DND-41 (cell line): ENCODE measurements at regions not wholly inside any gene's neighbourhood (a gene's known extent, or its start where the extent isn't known, plus 50 kb on each side); places are given as distances from the start of the nearest gene placed in this dataset.

Experiments
- ATAC-seq: fragments of 200-7000 bp; cut with Tn5 transposase; 3 replicates; pipeline ENCODE4 v1.9.1; 2021; ENCODE audit warnings: low read depth; ENCODE audit not compliant: insufficient read depth
- DNase-seq: peaks from one replicate; pipeline ENCODE4 v3.0.0-alpha.2; 2020
- H2AFZ ChIP-seq: 2 replicates; pipeline ENCODE4 v1.6.0; 2012; ENCODE audit warnings: low read depth, low read length
- H3K27ac ChIP-seq: 2 replicates; pipeline ENCODE4 v1.5.1; 2012; ENCODE audit warnings: low read length, inconsistent platforms
- H3K27me3 ChIP-seq: fragments of 200-600 bp; sonication (generic); 2 replicates; pipeline ENCODE4 v1.6.0; 2012; ENCODE audit warnings: low read length, mild to moderate bottlenecking, inconsistent platforms; ENCODE audit not compliant: insufficient read depth, poor library complexity
- H3K36me3 ChIP-seq: 2 replicates; pipeline ENCODE4 v1.5.1; 2012; ENCODE audit warnings: low read length, inconsistent platforms; ENCODE audit not compliant: insufficient read depth
- H3K4me1 ChIP-seq: 2 replicates; pipeline ENCODE4 v1.5.1; 2012; ENCODE audit warnings: mild to moderate bottlenecking, low read length; ENCODE audit not compliant: insufficient read depth
- H3K4me2 ChIP-seq: 2 replicates; pipeline ENCODE4 v1.6.0; 2012; ENCODE audit warnings: mild to moderate bottlenecking, moderate library complexity, low read length, inconsistent platforms; ENCODE audit not compliant: insufficient read depth
- H3K4me3 ChIP-seq, 2 experiments: fragments of 200-600 bp in 1 of 2; shearing (Covaris generic) in 1 of 2; 2 replicates each; pipeline ENCODE4 v1.5.1; 2012 to 2016; ENCODE audit warnings: inconsistent platforms in 2 of 2, low read length in 2 of 2, mild to moderate bottlenecking in 2 of 2, low read depth in 1 of 2, moderate library complexity in 1 of 2
- H3K79me2 ChIP-seq: 2 replicates; pipeline ENCODE4 v1.6.0; 2012; ENCODE audit warnings: low read length, inconsistent platforms; ENCODE audit not compliant: insufficient read depth
- H3K9ac ChIP-seq: 2 replicates; pipeline ENCODE4 v1.6.0; 2012; ENCODE audit warnings: low read depth, mild to moderate bottlenecking, inconsistent platforms, low read length, moderate library complexity
- H3K9me3 ChIP-seq: 2 replicates; pipeline ENCODE4 v1.5.1; 2012; ENCODE audit warnings: low read length, moderate library complexity, mild to moderate bottlenecking, inconsistent platforms; ENCODE audit not compliant: insufficient read depth, severe bottlenecking
- H4K20me1 ChIP-seq: 2 replicates; pipeline ENCODE4 v1.6.0; 2012; ENCODE audit warnings: low read length; ENCODE audit not compliant: insufficient read depth
- CTCF ChIP-seq: IDR thresholded peaks from 2 replicates; pipeline ENCODE4 v1.5.1; 2012; ENCODE audit warnings: borderline replicate concordance, low read length, moderate library complexity, mild to moderate bottlenecking; ENCODE audit not compliant: poor library complexity, severe bottlenecking; ENCODE audit errors: extremely low read depth
- EZH2 ChIP-seq: IDR thresholded peaks from 3 replicates; pipeline ENCODE4 v1.6.1; 2012; ENCODE audit warnings: borderline replicate concordance, low read depth, mild to moderate bottlenecking, moderate library complexity, low read length, inconsistent platforms; ENCODE audit not compliant: severe bottlenecking

- no peaks in the 10 kb centered on the region for H3K79me2 ChIP-seq
- ATAC-seq (no peak), DNase-seq (no peak)
- H3K27me3 ChIP-seq = no peaks in the 10 kb centered on the region
- H3K4me1 ChIP-seq = no peaks in the 10 kb centered on the region
- no peak overlapping the region for H3K27ac ChIP-seq
- TF ChIP-seq CTCF (no peak), EZH2 (no peak)
- H4K20me1 ChIP-seq = no peaks in the 10 kb centered on the region
- no peaks in the 10 kb centered on the region for H3K36me3 ChIP-seq
- H2AFZ ChIP-seq = no peak overlapping the region
- no peak overlapping the region for H3K4me2 ChIP-seq
- H3K9ac ChIP-seq = no peak overlapping the region
- H3K4me3 ChIP-seq = no peak overlapping the region
- H3K9me3 ChIP-seq = no peaks in the 10 kb centered on the region
Observed at GRCh38 chr5:149435660-149436059, 56.6 kb upstream of the IL17B start.

GRCh38 chr5:149435015-149435376, 55.9 kb upstream of the IL17B start:
- no peaks in the 10 kb centered on the region for H3K4me1 ChIP-seq
- H3K36me3 ChIP-seq = no peaks in the 10 kb centered on the region
- no peak overlapping the region for H3K4me2 ChIP-seq
- no peak overlapping the region for H3K4me3 ChIP-seq
- ATAC-seq (no peak), DNase-seq (no peak)
- H4K20me1 ChIP-seq = no peaks in the 10 kb centered on the region
- H3K27me3 ChIP-seq = no peaks in the 10 kb centered on the region
- no peak overlapping the region for H2AFZ ChIP-seq
- H3K79me2 ChIP-seq = no peaks in the 10 kb centered on the region
- no peak overlapping the region for H3K27ac ChIP-seq
- H3K9ac ChIP-seq = no peak overlapping the region
- H3K9me3 ChIP-seq = no peaks in the 10 kb centered on the region
- TF ChIP-seq EZH2 (no peak), CTCF (no peak)

DNA sequence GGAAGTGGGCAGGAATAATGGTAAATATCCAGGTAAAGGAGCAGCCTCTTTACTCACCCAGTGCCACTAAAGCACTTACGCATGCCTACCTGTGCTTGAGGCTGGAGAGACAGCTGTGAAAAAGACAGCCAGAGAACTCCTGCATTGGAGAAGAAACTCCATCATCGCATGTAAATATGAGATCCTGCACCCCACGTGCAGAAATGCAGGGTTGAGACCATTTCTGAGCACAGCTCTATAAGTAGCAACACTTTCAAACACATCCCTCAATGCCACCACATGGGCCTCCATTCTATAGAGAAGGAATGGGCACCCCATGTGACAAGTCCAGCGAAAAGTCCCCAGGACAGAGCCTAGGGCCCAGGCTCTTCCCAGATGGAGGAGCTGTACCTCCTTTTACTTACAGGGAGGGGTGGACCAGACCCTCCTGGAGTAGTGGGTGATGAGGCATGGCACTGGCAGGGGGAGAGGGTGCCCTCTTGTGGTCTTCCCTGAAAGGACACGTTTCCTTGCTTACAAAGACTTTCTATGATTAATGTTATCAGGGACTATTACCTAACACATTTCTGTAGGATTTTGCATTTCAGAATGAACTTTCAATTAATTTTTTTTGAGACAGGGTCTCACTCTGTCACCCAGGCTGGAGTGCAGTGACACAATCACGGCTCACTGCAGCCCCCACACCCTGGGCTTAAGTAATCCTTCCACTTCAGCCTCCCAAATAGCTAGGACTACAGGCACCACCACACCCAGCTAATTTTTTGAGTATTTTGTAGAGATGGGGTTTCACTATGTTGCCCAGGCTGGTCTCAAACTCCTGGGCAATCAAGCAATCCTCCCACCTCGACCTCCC, 55.3 kb upstream of the IL17B start:
- Histone ChIP-seq H3K4me3 (no peak overlapping the region), H3K36me3 (no peaks in the 10 kb centered on the region), H3K27ac (no peak overlapping the region), H3K9me3 (no peaks in the 10 kb centered on the region), H3K4me2 (no peak overlapping the region), H2AFZ (no peak overlapping the region), H3K27me3 (no peaks in the 10 kb centered on the region), H3K9ac (no peak overlapping the region), H4K20me1 (no peaks in the 10 kb centered on the region), H3K4me1 (no peaks in the 10 kb centered on the region), H3K79me2 (no peaks in the 10 kb centered on the region)
- peak; percentile 84 for ATAC-seq
- DNase-seq = peak; percentile 63
- TF ChIP-seq EZH2 (no peak), CTCF (peak; percentile 87)

DNA sequence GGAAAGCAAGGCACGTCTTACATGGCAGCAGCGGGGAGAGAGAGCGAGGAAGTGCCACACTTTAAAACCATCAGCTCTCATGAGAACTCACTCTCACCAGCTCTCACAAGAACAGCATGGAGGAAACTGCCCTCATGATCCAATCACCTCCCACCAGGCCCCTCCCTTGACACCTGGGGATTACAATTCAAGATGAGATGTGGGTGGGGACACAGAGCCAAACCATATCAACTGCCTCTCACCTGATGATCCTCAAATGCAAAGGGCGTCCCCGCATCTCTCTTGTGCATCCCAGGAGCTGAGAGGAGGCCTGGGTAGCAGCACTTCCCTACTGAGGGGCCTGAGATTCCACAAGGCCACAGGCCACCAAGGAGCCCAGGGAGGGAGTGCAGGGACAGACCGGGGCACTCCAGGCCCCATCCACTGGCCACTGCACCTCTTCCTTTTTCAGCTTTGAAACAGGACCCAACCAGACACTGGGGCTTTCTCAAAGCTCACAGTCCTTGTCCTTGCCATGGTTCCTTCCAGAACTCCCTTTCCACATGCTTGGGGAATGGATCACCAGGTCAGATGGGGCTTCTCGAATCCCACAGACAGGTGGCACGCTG, 54.5 kb upstream of the IL17B start:
- DNase-seq = no peak
- no peak for ATAC-seq
- H3K79me2 ChIP-seq = no peaks in the 10 kb centered on the region

More for the DNA sequence above, 54.5 kb upstream of the IL17B start:
- H3K27ac ChIP-seq = no peak overlapping the region
- no peak overlapping the region for H3K4me2 ChIP-seq
- H3K4me1 ChIP-seq = no peaks in the 10 kb centered on the region
- no peak overlapping the region for H3K4me3 ChIP-seq
- H3K27me3 ChIP-seq = no peaks in the 10 kb centered on the region
- H3K9ac ChIP-seq = no peak overlapping the region
- no peak overlapping the region for H2AFZ ChIP-seq
- H4K20me1 ChIP-seq = no peaks in the 10 kb centered on the region
- no peaks in the 10 kb centered on the region for H3K9me3 ChIP-seq
- TF ChIP-seq EZH2 (no peak), CTCF (no peak)
- H3K36me3 ChIP-seq = no peaks in the 10 kb centered on the region
